ENCODE measurements at regions not wholly inside any gene's neighbourhood (a gene's known extent, or its start where the extent isn't known, plus 50 kb on each side); places are given as distances from the start of the nearest gene placed in this dataset.

DNA sequence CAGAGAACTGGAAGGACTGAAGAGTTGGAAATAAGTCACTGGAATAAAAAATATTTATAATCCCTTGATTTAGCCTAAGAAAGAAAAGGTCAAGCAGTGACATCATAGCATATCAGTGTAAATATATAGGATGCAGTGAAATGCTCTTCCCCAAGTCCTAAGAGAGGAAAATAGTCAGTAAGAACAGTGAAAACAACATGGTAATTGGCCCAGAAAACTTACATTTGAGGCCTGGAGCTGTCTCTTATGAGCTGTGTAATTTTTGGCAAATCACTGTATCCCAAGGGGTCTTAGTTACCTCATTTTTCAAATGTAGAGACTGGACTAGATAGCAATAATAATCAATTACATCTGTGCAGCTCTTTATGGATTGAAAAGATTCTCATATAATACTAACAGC is 255.7 kb upstream of the AR start:
- Histone ChIP-seq H3K36me3 (ENCODE audit: control insufficient read depth in 2 of 2, insufficient read depth in 2 of 2, low read length in 1 of 2) (no peaks in the 10 kb centered on the region), H3K27ac (ENCODE audit: low read depth in 1 of 2, low read length in 1 of 2) (no peak overlapping the region), H3K4me1 (ENCODE audit: control insufficient read depth in 2 of 2, insufficient read depth in 2 of 2, low read length in 2 of 2) (no peaks in the 10 kb centered on the region), H3K4me3 (ENCODE audit: low read length in 2 of 2) (no peak overlapping the region), H3K27me3 (ENCODE audit: control insufficient read depth in 2 of 2, insufficient read depth in 1 of 2, low read length in 1 of 2) (no peaks in the 10 kb centered on the region), H3K9me3 (ENCODE audit: control insufficient read depth in 2 of 2, insufficient read depth in 1 of 2, low read length in 1 of 2) (no peaks in the 10 kb centered on the region)
- DNase-seq (ENCODE audit: low read depth in 6 of 9, low spot score in 9 of 9): no peak

DNA sequence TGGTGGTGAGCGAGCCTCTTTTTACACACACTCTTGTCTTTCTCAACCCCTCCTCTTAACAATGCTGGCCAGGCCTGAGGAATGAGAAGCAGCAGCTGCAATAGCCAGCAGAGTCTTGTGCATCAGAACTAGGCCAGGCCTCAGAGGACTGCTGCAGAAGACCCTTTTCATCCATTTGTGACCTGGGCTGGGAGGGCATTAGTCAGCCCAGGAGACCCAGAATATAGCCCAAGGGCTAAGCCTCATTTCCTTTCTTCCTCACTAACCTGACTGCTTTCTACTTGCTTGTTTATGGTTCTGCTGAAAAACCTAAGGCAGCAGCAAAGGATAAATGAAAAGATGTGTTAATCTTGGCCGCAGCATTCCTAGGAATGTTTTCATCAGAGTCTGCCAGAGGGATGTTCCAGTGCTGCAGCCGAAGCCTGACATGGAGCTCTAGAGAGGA is 254.7 kb upstream of the AR start:
- no peak overlapping the region for H3K27ac ChIP-seq (ENCODE audit: low read depth in 1 of 2, low read length in 1 of 2)

DNA sequence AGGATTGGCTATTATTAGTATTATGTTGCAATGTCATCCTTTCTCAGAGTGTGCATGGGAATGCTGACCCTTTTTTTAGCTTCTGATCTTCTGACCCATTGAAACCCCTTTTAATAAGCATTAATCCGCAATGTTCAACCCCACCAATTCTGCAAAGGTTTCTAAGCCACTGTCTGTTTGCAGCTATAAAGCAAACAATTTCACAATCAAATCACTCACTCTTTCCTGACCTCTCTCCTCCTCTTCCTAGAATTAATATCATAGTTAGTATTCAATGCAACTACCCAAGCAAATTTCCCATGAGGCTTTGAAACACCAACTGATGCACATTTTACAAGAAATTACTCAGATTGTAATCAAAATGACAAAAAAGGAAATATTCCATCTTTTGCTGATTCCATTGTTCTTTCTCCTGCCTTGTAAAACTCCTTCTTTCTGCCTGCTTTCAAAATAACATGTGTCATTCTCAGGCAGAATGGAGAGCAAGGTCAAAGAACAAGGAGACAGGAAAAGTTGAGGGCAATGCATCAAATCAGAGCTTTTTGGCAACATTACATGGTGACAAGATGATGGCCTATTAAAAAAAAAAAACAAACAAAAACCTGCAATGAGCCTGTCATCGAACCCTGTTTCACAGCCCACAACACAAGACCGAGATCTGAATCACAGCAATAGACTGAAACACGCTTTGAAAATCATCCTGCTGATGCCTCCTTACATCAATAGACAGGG is 253.2 kb upstream of the AR start:
- Histone ChIP-seq H3K4me1 (ENCODE audit: control insufficient read depth in 2 of 2, insufficient read depth in 2 of 2, low read length in 2 of 2) (no peaks in the 10 kb centered on the region), H3K27me3 (ENCODE audit: control insufficient read depth in 2 of 2, insufficient read depth in 1 of 2, low read length in 1 of 2) (no peaks in the 10 kb centered on the region), H3K9me3 (ENCODE audit: control insufficient read depth in 2 of 2, insufficient read depth in 1 of 2, low read length in 1 of 2) (no peaks in the 10 kb centered on the region), H3K27ac (ENCODE audit: low read depth in 1 of 2, low read length in 1 of 2) (no peak overlapping the region), H3K36me3 (ENCODE audit: control insufficient read depth in 2 of 2, insufficient read depth in 2 of 2, low read length in 1 of 2) (no peaks in the 10 kb centered on the region), H3K4me3 (ENCODE audit: low read length in 2 of 2) (no peak overlapping the region)
- DNase-seq (ENCODE audit: low read depth in 6 of 9, low spot score in 9 of 9): no peak
- 44% methylated on average over 4 of the region's 4 CpGs for WGBS

More for the DNA sequence above, 254.7 kb upstream of the AR start:
- H3K4me1 ChIP-seq (ENCODE audit: control insufficient read depth in 2 of 2, insufficient read depth in 2 of 2, low read length in 2 of 2): no peaks in the 10 kb centered on the region
- no peaks in the 10 kb centered on the region for H3K27me3 ChIP-seq (ENCODE audit: control insufficient read depth in 2 of 2, insufficient read depth in 1 of 2, low read length in 1 of 2)
- no peaks in the 10 kb centered on the region for H3K36me3 ChIP-seq (ENCODE audit: control insufficient read depth in 2 of 2, insufficient read depth in 2 of 2, low read length in 1 of 2)
- no peak overlapping the region for H3K4me3 ChIP-seq (ENCODE audit: low read length in 2 of 2)
- 85% methylated on average over 3 of the region's 3 CpGs for WGBS
- no peak for DNase-seq (ENCODE audit: low read depth in 6 of 9, low spot score in 9 of 9)
- no peaks in the 10 kb centered on the region for H3K9me3 ChIP-seq (ENCODE audit: control insufficient read depth in 2 of 2, insufficient read depth in 1 of 2, low read length in 1 of 2)

DNA sequence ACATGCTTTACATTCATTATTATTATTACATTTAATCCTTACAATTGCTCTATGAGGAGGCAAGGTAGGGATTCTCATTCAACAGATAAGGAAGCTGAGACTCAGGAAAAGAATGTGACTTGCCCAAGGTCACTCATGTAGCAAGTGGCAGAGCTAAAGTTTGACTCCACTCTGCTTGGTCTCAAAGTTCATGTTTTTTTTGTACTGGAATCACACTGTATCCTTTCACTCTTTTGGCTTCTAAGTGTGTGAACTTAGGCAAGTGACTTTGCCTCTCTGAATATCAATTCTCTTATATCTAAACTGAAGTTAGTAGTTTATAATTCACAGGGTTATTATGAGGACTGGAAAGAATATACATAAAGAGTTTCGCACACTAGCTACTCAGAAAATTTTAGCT is 247.9 kb upstream of the AR start:
- no peak overlapping the region for H3K27ac ChIP-seq (ENCODE audit: low read depth in 1 of 2, low read length in 1 of 2)
- H3K4me1 ChIP-seq (ENCODE audit: control insufficient read depth in 2 of 2, insufficient read depth in 2 of 2, low read length in 2 of 2): no peaks in the 10 kb centered on the region
- no peaks in the 10 kb centered on the region for H3K27me3 ChIP-seq (ENCODE audit: control insufficient read depth in 2 of 2, insufficient read depth in 1 of 2, low read length in 1 of 2)
- WGBS: 96% methylated on average over 1 of the region's 1 CpG
- peaks cover 0 to 6% of the 10 kb centered on the region in 2 donors for H3K9me3 ChIP-seq (ENCODE audit: control insufficient read depth in 2 of 2, insufficient read depth in 1 of 2, low read length in 1 of 2)
- no peaks in the 10 kb centered on the region for H3K36me3 ChIP-seq (ENCODE audit: control insufficient read depth in 2 of 2, insufficient read depth in 2 of 2, low read length in 1 of 2)
- no peak for DNase-seq (ENCODE audit: low read depth in 6 of 9, low spot score in 9 of 9)
- no peak overlapping the region for H3K4me3 ChIP-seq (ENCODE audit: low read length in 2 of 2)

DNA sequence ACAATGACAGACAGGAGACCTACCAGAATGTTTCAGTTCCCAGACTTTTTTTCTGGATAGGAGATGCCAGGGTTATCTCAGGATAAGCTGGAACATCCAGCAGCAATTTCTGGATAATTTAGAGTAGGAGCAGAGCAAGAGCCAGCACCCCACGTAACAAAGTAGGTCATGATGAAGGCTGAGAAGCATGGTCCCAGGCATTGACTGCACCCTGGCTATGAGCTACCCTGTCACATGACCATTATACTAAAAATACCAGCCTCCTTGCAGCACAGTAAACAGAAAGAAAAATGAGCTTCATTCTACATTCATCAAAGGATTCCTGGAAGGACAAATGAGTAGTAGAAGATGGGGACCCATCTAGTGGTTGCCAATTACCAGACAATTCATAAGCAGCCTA is 247.4 kb upstream of the AR start:
- H3K4me3 ChIP-seq (ENCODE audit: low read length in 2 of 2): no peak overlapping the region
- no peak overlapping the region for H3K27ac ChIP-seq (ENCODE audit: low read depth in 1 of 2, low read length in 1 of 2)
- peaks cover 0 to 6% of the 10 kb centered on the region in 2 donors for H3K9me3 ChIP-seq (ENCODE audit: control insufficient read depth in 2 of 2, insufficient read depth in 1 of 2, low read length in 1 of 2)
- DNase-seq (ENCODE audit: low read depth in 6 of 9, low spot score in 9 of 9): no peak
- no peaks in the 10 kb centered on the region for H3K27me3 ChIP-seq (ENCODE audit: control insufficient read depth in 2 of 2, insufficient read depth in 1 of 2, low read length in 1 of 2)
- WGBS: 84% methylated on average over 1 of the region's 1 CpG
- H3K4me1 ChIP-seq (ENCODE audit: control insufficient read depth in 2 of 2, insufficient read depth in 2 of 2, low read length in 2 of 2): no peaks in the 10 kb centered on the region
- H3K36me3 ChIP-seq (ENCODE audit: control insufficient read depth in 2 of 2, insufficient read depth in 2 of 2, low read length in 1 of 2): no peaks in the 10 kb centered on the region

DNA sequence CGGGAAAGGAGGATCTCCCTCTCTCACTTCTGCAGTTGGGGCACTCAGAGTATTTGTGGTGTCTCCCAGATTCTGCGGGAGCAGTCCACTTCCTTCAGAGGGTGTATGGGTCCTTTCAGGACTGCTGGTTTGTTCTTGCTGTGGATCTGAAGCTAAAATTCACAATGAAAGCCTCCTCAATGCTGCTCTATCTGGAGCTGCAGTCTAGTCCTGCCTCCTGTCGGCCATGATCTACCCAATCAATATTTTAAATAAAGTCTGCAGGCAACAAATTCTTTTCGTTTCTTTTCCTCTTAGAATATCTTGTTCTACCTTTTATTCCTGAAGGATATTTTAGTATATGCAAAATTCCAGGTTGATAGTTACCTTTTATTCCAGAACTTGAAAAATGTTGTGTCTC is 226.1 kb upstream of the AR start:
- Histone ChIP-seq H3K4me1 (ENCODE audit: control insufficient read depth in 2 of 2, insufficient read depth in 2 of 2, low read length in 2 of 2) (no peaks in the 10 kb centered on the region), H3K27ac (ENCODE audit: low read depth in 1 of 2, low read length in 1 of 2) (no peak overlapping the region), H3K4me3 (ENCODE audit: low read length in 2 of 2) (no peak overlapping the region), H3K36me3 (ENCODE audit: control insufficient read depth in 2 of 2, insufficient read depth in 2 of 2, low read length in 1 of 2) (no peaks in the 10 kb centered on the region), H3K9me3 (ENCODE audit: control insufficient read depth in 2 of 2, insufficient read depth in 1 of 2, low read length in 1 of 2) (no peaks in the 10 kb centered on the region), H3K27me3 (ENCODE audit: control insufficient read depth in 2 of 2, insufficient read depth in 1 of 2, low read length in 1 of 2) (no peaks in the 10 kb centered on the region)
- DNase-seq (ENCODE audit: low read depth in 6 of 9, low spot score in 9 of 9): no peak
- 93% methylated on average over 4 of the region's 4 CpGs for WGBS

DNA sequence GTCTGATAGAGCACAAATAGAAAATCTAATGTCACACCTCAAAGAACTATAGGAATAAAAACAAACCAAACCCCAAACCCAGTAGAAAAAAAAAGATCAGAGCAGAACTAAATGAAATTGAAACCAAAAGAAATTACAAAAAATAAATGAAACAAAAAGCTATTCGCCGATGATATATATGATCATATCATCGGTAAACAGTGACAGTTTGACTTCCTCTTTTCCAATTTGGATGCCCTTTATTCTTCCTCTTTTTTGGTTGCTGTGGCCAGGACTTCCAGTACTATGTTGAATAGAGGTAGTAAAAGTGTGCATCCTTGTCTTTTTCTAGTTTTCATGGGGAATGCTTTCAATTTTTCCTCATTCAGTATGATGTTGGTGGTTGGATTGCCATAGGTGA is 215.3 kb upstream of the AR start:
- Histone ChIP-seq H3K9me3 (ENCODE audit: control insufficient read depth in 2 of 2, insufficient read depth in 1 of 2, low read length in 1 of 2) (no peaks in the 10 kb centered on the region), H3K27ac (ENCODE audit: low read depth in 1 of 2, low read length in 1 of 2) (no peak overlapping the region), H3K4me3 (ENCODE audit: low read length in 2 of 2) (no peak overlapping the region), H3K27me3 (ENCODE audit: control insufficient read depth in 2 of 2, insufficient read depth in 1 of 2, low read length in 1 of 2) (no peaks in the 10 kb centered on the region), H3K36me3 (ENCODE audit: control insufficient read depth in 2 of 2, insufficient read depth in 2 of 2, low read length in 1 of 2) (no peaks in the 10 kb centered on the region), H3K4me1 (ENCODE audit: control insufficient read depth in 2 of 2, insufficient read depth in 2 of 2, low read length in 2 of 2) (no peaks in the 10 kb centered on the region)
- 3% methylated on average over 3 of the region's 3 CpGs for WGBS
- no peak for DNase-seq (ENCODE audit: low read depth in 6 of 9, low spot score in 9 of 9)

DNA sequence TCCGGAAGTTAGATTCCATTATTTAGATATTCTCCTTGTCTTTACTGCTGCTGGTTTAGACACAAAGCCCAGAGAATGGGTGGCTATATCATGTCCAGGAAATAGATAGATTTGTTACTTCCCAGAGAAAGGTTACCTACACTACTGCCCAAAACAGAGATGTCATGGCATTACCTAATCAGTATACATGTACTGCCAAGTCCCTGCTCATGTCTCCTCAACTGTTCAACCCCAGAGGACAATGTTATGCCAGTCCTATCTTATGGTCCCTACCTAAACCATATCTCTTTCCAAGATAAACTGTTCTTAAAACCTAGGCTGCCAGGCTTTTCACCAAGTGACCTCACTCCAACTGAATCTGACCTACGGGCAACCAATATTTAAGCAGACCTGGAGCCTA is 209.5 kb upstream of the AR start:
- H3K36me3 ChIP-seq (ENCODE audit: control insufficient read depth in 2 of 2, insufficient read depth in 2 of 2, low read length in 1 of 2): no peaks in the 10 kb centered on the region
- H3K4me3 ChIP-seq (ENCODE audit: low read length in 2 of 2): no peak overlapping the region
- WGBS: 100% methylated on average over 2 of the region's 2 CpGs
- no peak overlapping the region for H3K27ac ChIP-seq (ENCODE audit: low read depth in 1 of 2, low read length in 1 of 2)
- no peaks in the 10 kb centered on the region for H3K9me3 ChIP-seq (ENCODE audit: control insufficient read depth in 2 of 2, insufficient read depth in 1 of 2, low read length in 1 of 2)
- H3K4me1 ChIP-seq (ENCODE audit: control insufficient read depth in 2 of 2, insufficient read depth in 2 of 2, low read length in 2 of 2): no peaks in the 10 kb centered on the region
- DNase-seq (ENCODE audit: low read depth in 6 of 9, low spot score in 9 of 9): no peak
- H3K27me3 ChIP-seq (ENCODE audit: control insufficient read depth in 2 of 2, insufficient read depth in 1 of 2, low read length in 1 of 2): no peaks in the 10 kb centered on the region

DNA sequence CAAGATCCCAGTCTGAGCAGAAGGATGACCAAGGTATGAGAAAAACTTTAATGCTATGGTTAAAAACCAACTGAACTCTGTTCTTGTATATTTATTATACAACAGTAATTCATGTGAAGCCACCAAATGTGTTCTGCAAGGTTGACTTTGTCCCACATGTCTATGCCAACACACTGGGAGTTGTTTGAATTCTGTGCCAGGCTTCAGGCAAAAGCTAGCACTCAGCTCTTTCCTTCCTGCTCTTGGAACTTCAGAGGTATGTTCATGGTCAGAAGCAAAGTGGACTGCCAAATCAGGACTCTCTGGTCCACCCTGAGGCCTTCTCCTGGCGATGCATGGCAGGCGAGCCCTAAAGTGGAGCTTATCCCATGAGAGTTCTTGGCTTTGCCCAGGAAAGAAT is 205.6 kb upstream of the AR start:
- WGBS: 93% methylated on average over 2 of the region's 2 CpGs
- Histone ChIP-seq H3K4me3 (ENCODE audit: low read length in 2 of 2) (no peak overlapping the region), H3K36me3 (ENCODE audit: control insufficient read depth in 2 of 2, insufficient read depth in 2 of 2, low read length in 1 of 2) (no peaks in the 10 kb centered on the region)

More for the DNA sequence above, 205.6 kb upstream of the AR start:
- Histone ChIP-seq H3K27ac (ENCODE audit: low read depth in 1 of 2, low read length in 1 of 2) (no peak overlapping the region), H3K9me3 (ENCODE audit: control insufficient read depth in 2 of 2, insufficient read depth in 1 of 2, low read length in 1 of 2) (no peaks in the 10 kb centered on the region), H3K4me1 (ENCODE audit: control insufficient read depth in 2 of 2, insufficient read depth in 2 of 2, low read length in 2 of 2) (no peaks in the 10 kb centered on the region), H3K27me3 (ENCODE audit: control insufficient read depth in 2 of 2, insufficient read depth in 1 of 2, low read length in 1 of 2) (no peaks in the 10 kb centered on the region)
- DNase-seq (ENCODE audit: low read depth in 6 of 9, low spot score in 9 of 9): no peak

All from thymus (tissue), 11 donors.